Kidney (tissue), 13 donors: ENCODE measurements at regions not wholly inside any gene's neighbourhood (a gene's known extent, or its start where the extent isn't known, plus 50 kb on each side); places are given as distances from the start of the nearest gene placed in this dataset.

Experiments
- DNase-seq, 5 donors: peaks; one replicate each; pipeline ENCODE4 v3.0.0-alpha.2; 2013 to 2020
- FAIRE-seq: peaks from 2 replicates; lab custom pipeline; 2012; peaks lifted over from hg19 to GRCh38; lab: Jason Lieb, UNC
- H3K27ac ChIP-seq, 2 donors: one replicate each; pipeline ENCODE4 v1.7.0; 2013; ENCODE audit warnings: low read depth in 2 of 2, low read length in 2 of 2, inconsistent platforms in 1 of 2
- H3K27me3 ChIP-seq: one replicate; pipeline ENCODE4 v1.7.1; 2013; ENCODE audit warnings: low read length, inconsistent platforms; ENCODE audit not compliant: control insufficient read depth, insufficient read depth
- H3K36me3 ChIP-seq, 3 donors: one replicate each; pipeline versions ENCODE4 v1.7.0 to v1.7.1; 2013; ENCODE audit warnings: low read length in 3 of 3, control low read depth in 1 of 3, inconsistent platforms in 1 of 3; ENCODE audit not compliant: insufficient read depth in 3 of 3, control insufficient read depth in 2 of 3
- H3K4me1 ChIP-seq, 3 donors: one replicate each; pipeline versions ENCODE4 v1.7.0 to v1.7.1; 2013; ENCODE audit warnings: low read length in 3 of 3, inconsistent platforms in 1 of 3, low read depth in 1 of 3; ENCODE audit not compliant: control insufficient read depth in 2 of 3, insufficient read depth in 2 of 3
- H3K4me3 ChIP-seq, 3 donors: one replicate each; pipeline versions ENCODE4 v1.7.0 to v1.8.1; 2013; ENCODE audit warnings: low read length in 3 of 3, control low read depth in 1 of 3, inconsistent platforms in 1 of 3
- H3K9ac ChIP-seq, 3 donors: one replicate each; pipeline versions ENCODE4 v1.7.0 to v1.7.1; 2013; ENCODE audit warnings: low read length in 3 of 3, control low read depth in 1 of 3, inconsistent platforms in 1 of 3
- H3K9me3 ChIP-seq, 3 donors: one replicate each; pipeline versions ENCODE4 v1.7.0 to v1.7.1; 2013; ENCODE audit warnings: low read length in 3 of 3, control low read depth in 1 of 3, inconsistent platforms in 1 of 3; ENCODE audit not compliant: control insufficient read depth in 2 of 3, insufficient read depth in 1 of 3
- CTCF ChIP-seq: IDR thresholded peaks from 3 replicates; pipeline ENCODE4 v1.5.1; 2012; ENCODE audit warnings: mild to moderate bottlenecking, moderate library complexity, borderline replicate concordance; ENCODE audit not compliant: insufficient read depth; ENCODE audit errors: extremely low read depth
- intact Hi-C: fragments of 100-400 bp; cut with DNase I; formaldehyde crosslinking; loops from one replicate; pipeline ENCODE4 v1.11.1; 2022
- donor health status: control.
- donor health status: control.
- donor health status: control.
- donor health status: control.
- donor health status: control.
- donor health status: DM: yes; HTN: yes; CAD: no.
- donor health status: Normal renal cell carcinoma (clear cell type).

GRCh38 chr5:1666221-1666620, 133.4 kb downstream of the MRPL36 start:
- FAIRE-seq: no peak
- H3K9ac ChIP-seq: no peak overlapping the region
- peak in 1 of 5 donors; percentile 45 for DNase-seq
- no peak for TF ChIP-seq CTCF
- H3K27ac ChIP-seq: no peak overlapping the region
- H3K27me3 ChIP-seq: peaks cover 13% of the 10 kb centered on the region
- intact Hi-C loops: no loop called here
- no peak overlapping the region for H3K4me3 ChIP-seq
- H3K4me1 ChIP-seq: peaks cover 0 to 2% (median 0%) of the 10 kb centered on the region in 3 donors
- no peaks in the 10 kb centered on the region for H3K36me3 ChIP-seq
- peaks cover 0 to 3% (median 0%) of the 10 kb centered on the region in 3 donors for H3K9me3 ChIP-seq

GRCh38 chr5:1665803-1666202, 133.8 kb downstream of the MRPL36 start:
- TF ChIP-seq CTCF: no peak
- Histone ChIP-seq H3K4me1 (peaks cover 0 to 2% (median 0%) of the 10 kb centered on the region in 3 donors), H3K4me3 (no peak overlapping the region), H3K36me3 (no peaks in the 10 kb centered on the region), H3K27me3 (peaks cover 13% of the 10 kb centered on the region), H3K27ac (no peak overlapping the region), H3K9me3 (peaks cover 0 to 3% (median 0%) of the 10 kb centered on the region in 3 donors), H3K9ac (no peak overlapping the region)
- DNase-seq (no peak), FAIRE-seq (no peak)
- intact Hi-C loops: no loop called here

- intact Hi-C loops: no loop called here
- Histone ChIP-seq H3K9ac (no peak overlapping the region), H3K9me3 (peaks cover 0 to under 1% (median 0%) of the 10 kb centered on the region in 3 donors), H3K4me1 (peaks cover 0 to 2% (median 0%) of the 10 kb centered on the region in 3 donors), H3K4me3 (no peak overlapping the region), H3K27ac (no peak overlapping the region), H3K27me3 (peaks cover 13% of the 10 kb centered on the region), H3K36me3 (no peaks in the 10 kb centered on the region)
- FAIRE-seq (no peak), DNase-seq (peak in 1 of 5 donors; percentile 32)
- TF ChIP-seq CTCF: no peak
Measured at GRCh38 chr5:1665231-1665630, 134.4 kb downstream of the MRPL36 start.

GRCh38 chr5:1663186-1663585, 136.5 kb downstream of the MRPL36 start:
- Histone ChIP-seq H3K27me3 (peaks cover 13% of the 10 kb centered on the region), H3K36me3 (no peaks in the 10 kb centered on the region), H3K27ac (no peak overlapping the region), H3K9ac (no peak overlapping the region), H3K9me3 (no peaks in the 10 kb centered on the region), H3K4me1 (peaks cover 0 to 2% (median 0%) of the 10 kb centered on the region in 3 donors), H3K4me3 (no peak overlapping the region)
- intact Hi-C loops: no loop called here
- TF ChIP-seq CTCF: no peak
- FAIRE-seq (no peak), DNase-seq (peak in 1 of 5 donors; percentile 61)
